K562 (cell line): ENCODE measurements at regions not wholly inside any gene's neighbourhood (a gene's known extent, or its start where the extent isn't known, plus 50 kb on each side); places are given as distances from the start of the nearest gene placed in this dataset.
A peak's percentile ranks its signal among the peaks of the same experiment; 100 is the strongest.

Experiments
- ATAC-seq: fragments of 200-7000 bp; cut with Tn5 transposase; 3 replicates; pipeline ENCODE4 v1.9.1; 2020; ENCODE audit warnings: moderate library complexity
- BruUV-seq: library from RNA; stranded (reverse); fragments of 400-500 nt; replicated peaks from 2 replicates; lab custom pipeline; 2021; lab: Mats Ljungman, UMichigan
- CTCF ChIA-PET: fragments of 300-600 bp; formaldehyde crosslinking; extraction: SDS; loops from one replicate; lab custom pipeline; 2021; ENCODE audit warnings: low intra/inter-chr PET ratio; lab: Yijun Ruan, JAX
- POLR2A ChIA-PET: fragments of 300-600, 350-650 bp; sonication (Branson Sonifier 250); formaldehyde crosslinking; extraction: SDS; loops from one replicate; lab custom pipeline; 2021; ENCODE audit warnings: antibody characterized with exemption, inconsistent platforms; lab: Yijun Ruan, JAX
- DNase-seq, 4 experiments: peaks; one replicate each; pipeline versions ENCODE4 v3.0.0 to v3.0.0-alpha.2; 2011 to 2018; ENCODE audit warnings: low spot score in 3 of 4, mixed read lengths in 3 of 4; ENCODE audit errors: extremely low read depth in 1 of 4
- FAIRE-seq: peaks from 2 replicates; lab custom pipeline; 2011; peaks lifted over from hg19 to GRCh38; lab: Jason Lieb, UNC
- H2AFZ ChIP-seq: 2 replicates; pipeline ENCODE4 v1.6.0; 2011; ENCODE audit warnings: low read depth, low read length, control low read depth, inconsistent platforms
- H3K27ac ChIP-seq: fragments of 200-600 bp; 3 replicates; pipeline ENCODE4 v1.8.0; 2011; ENCODE audit warnings: low read depth, mild to moderate bottlenecking, control low read depth, inconsistent platforms, low read length, moderate library complexity, mixed read lengths; ENCODE audit errors: extremely low read depth
- H3K27me3 ChIP-seq, 2 experiments: fragments of 300-600 bp in 1 of 2; 2 replicates in 1 of 2; 3 replicates in 1 of 2; pipeline versions ENCODE4 v1.6.0 to v1.8.0; 2011; ENCODE audit warnings: inconsistent platforms in 2 of 2, low read length in 2 of 2, mild to moderate bottlenecking in 1 of 2, mixed read lengths in 1 of 2, moderate library complexity in 1 of 2; ENCODE audit not compliant: control insufficient read depth in 2 of 2, insufficient read depth in 2 of 2
- H3K36me3 ChIP-seq: fragments of 300-600 bp; 3 replicates; pipeline ENCODE4 v1.8.0; 2011; ENCODE audit warnings: mild to moderate bottlenecking, low read length, inconsistent platforms; ENCODE audit not compliant: control insufficient read depth, insufficient read depth
- H3K4me1 ChIP-seq, 2 experiments: fragments of 200-600 bp in 1 of 2; replicated peaks in 1 of 2; 2 replicates in 1 of 2; 3 replicates in 1 of 2; pipeline versions ENCODE4 v1.5.1 to v1.8.0; 2011; ENCODE audit warnings: inconsistent platforms in 2 of 2, low read length in 2 of 2, mild to moderate bottlenecking in 1 of 2, mixed read lengths in 1 of 2, moderate library complexity in 1 of 2; ENCODE audit not compliant: control insufficient read depth in 2 of 2, insufficient read depth in 2 of 2
- H3K4me2 ChIP-seq: 2 replicates; pipeline ENCODE4 v1.6.1; 2011; ENCODE audit warnings: low read length, control low read depth, inconsistent platforms, mixed read lengths; ENCODE audit not compliant: insufficient read depth
- H3K4me3 ChIP-seq: fragments of 200-600 bp; sonication (generic), shearing (Covaris generic); 2 replicates; pipeline ENCODE4 v1.5.1; 2016; ENCODE audit warnings: control low read depth, inconsistent platforms
- H3K79me2 ChIP-seq: fragments of 200-600 bp; 3 replicates; pipeline ENCODE4 v1.8.0; 2011; ENCODE audit warnings: low read length, inconsistent platforms; ENCODE audit not compliant: control insufficient read depth, insufficient read depth
- H3K9ac ChIP-seq, 2 experiments: 2 replicates each; pipeline versions ENCODE4 v1.6.0 to v1.6.1; 2011; ENCODE audit warnings: low read depth in 2 of 2, low read length in 2 of 2, control low read depth in 1 of 2, inconsistent platforms in 1 of 2, mild to moderate bottlenecking in 1 of 2, mixed read lengths in 1 of 2; ENCODE audit not compliant: insufficient read depth in 1 of 2
- H3K9me1 ChIP-seq: one replicate; pipeline ENCODE4 v1.6.0; 2011; ENCODE audit warnings: inconsistent platforms, mild to moderate bottlenecking, low read length, moderate library complexity; ENCODE audit not compliant: control insufficient read depth, insufficient read depth
- H3K9me3 ChIP-seq: replicated peaks from 2 replicates; pipeline ENCODE4 v1.5.1; 2011; ENCODE audit warnings: low read depth, low read length, inconsistent platforms; ENCODE audit not compliant: control insufficient read depth, insufficient read depth
- H4K20me1 ChIP-seq: replicated peaks from 2 replicates; pipeline ENCODE4 v1.6.1; 2011; ENCODE audit warnings: low read length, inconsistent platforms, mixed read lengths; ENCODE audit not compliant: control insufficient read depth, insufficient read depth
- C11orf30 ChIP-seq: fragments of 450-650 bp; IDR thresholded peaks from 2 replicates; pipeline ENCODE4 v1.6.1; 2016; ENCODE audit warnings: low read depth, mild to moderate bottlenecking
- ETV1 ChIP-seq: fragments of 450-650 bp; conservative IDR thresholded peaks from 2 replicates; pipeline ENCODE4 v1.6.1; 2016; ENCODE audit warnings: missing genetic modification characterization, control low read depth, low read depth, missing compliant biosample characterization
- MAFF ChIP-seq: IDR thresholded peaks from 2 replicates; pipeline ENCODE4 v1.6.1; 2012; ENCODE audit warnings: low read length, improper control_type of control experiment
- MAFK ChIP-seq: IDR thresholded peaks from 2 replicates; pipeline ENCODE4 v1.6.1; 2011; ENCODE audit warnings: low read length, improper control_type of control experiment
- SUPT5H ChIP-seq: fragments of 450-650 bp; IDR thresholded peaks from 2 replicates; pipeline ENCODE4 v1.6.1; 2016
- ZFP36 ChIP-seq: fragments of 150-350 bp; IDR thresholded peaks from 2 replicates; pipeline ENCODE4 v1.6.1; 2018; ENCODE audit warnings: low read length, low read depth; ENCODE audit not compliant: partially characterized antibody
- ZNF23 ChIP-seq: fragments of 250-450 bp; sonication (Bioruptor Pico); IDR thresholded peaks from 2 replicates; pipeline ENCODE4 v1.4.0; 2020; ENCODE audit warnings: mild to moderate bottlenecking
- ZNF316 ChIP-seq: fragments of 450-650 bp; IDR thresholded peaks from 2 replicates; pipeline ENCODE4 v1.6.1; 2016
- ZNF764 ChIP-seq: fragments of 250-450 bp; sonication (Bioruptor Pico); IDR thresholded peaks from 2 replicates; pipeline ENCODE4 v1.4.0; 2020; ENCODE audit warnings: low read depth, mild to moderate bottlenecking, moderate library complexity
- WGBS: fragments of 100-300 bp; shearing (Covaris generic); methylation state at CpG from one replicate; pipeline ENCODE4 v1.1.6; 2016; ENCODE audit warnings: low coverage, mixed read lengths; ENCODE audit not compliant: insufficient coverage; ENCODE audit errors: missing lambda C conversion rate; 5-methylcytosine and 5-hydroxymethylcytosine counted together
- in situ Hi-C: fragments of 300-500 bp; cut with MboI; formaldehyde crosslinking; loops from 4 replicates; pipeline ENCODE4 v1.15.0; 2018; ENCODE audit warnings: inconsistent platforms, mixed read lengths
- intact Hi-C: fragments of 100-400 bp; cut with micrococcal nuclease; formaldehyde crosslinking; loops from 2 replicates; pipeline ENCODE4 v1.14.2; 2022
- TF ChIP-seq, protein P1 (sequence below): fragments of 450-650 bp; formaldehyde crosslinking; IDR thresholded peaks from 2 replicates; pipeline ENCODE4 v1.4.0; 2020; ENCODE audit warnings: mild to moderate bottlenecking
- TF ChIP-seq, protein P2 (sequence below): fragments of 250-450 bp; sonication (Bioruptor Pico); IDR thresholded peaks from 2 replicates; pipeline ENCODE4 v1.9.0; 2021; ENCODE audit warnings: mild to moderate bottlenecking
- TF ChIP-seq, protein P3 (sequence below): fragments of 250-450 bp; sonication (Bioruptor Pico); IDR thresholded peaks from 2 replicates; pipeline ENCODE4 v1.5.0; 2021

DNA sequence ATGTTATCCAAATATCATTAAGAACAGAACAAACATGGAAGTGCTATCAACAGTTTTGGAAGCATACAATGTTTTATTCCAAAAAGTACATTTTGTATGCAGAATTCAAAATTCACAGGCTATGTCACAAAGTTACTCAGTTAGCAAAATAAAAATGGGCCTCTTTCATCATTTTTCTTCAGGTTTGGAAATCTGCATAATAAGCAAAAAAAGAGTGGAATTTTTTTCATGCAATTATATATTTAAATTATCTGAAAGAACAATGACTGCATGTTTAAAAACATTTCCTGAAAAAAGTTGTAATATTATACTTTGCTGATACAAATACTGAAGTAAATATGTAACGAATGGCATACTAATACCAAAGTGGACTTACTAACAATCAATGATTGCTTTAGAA, 161.2 kb upstream of the MBL2 start:
- no peak overlapping the region for H3K4me3 ChIP-seq
- no peak for DNase-seq
- no peaks in the 10 kb centered on the region for H3K9me3 ChIP-seq
- BruUV-seq: no TSS peak
- CTCF ChIA-PET: no interaction called here
- no peaks in the 10 kb centered on the region for H4K20me1 ChIP-seq
- no peak overlapping the region for H3K9ac ChIP-seq
- H3K4me2 ChIP-seq: no peak overlapping the region
- no peaks in the 10 kb centered on the region for H3K9me1 ChIP-seq
- H3K36me3 ChIP-seq: no peaks in the 10 kb centered on the region
- TF ChIP-seq C11orf30 (peak; percentile 22; the same call in 1 of the 2 replicates), MAFF (peak; percentile 36; the same call in 1 of the 2 replicates), SUPT5H (no peak), ZNF764 (CRISPR knock-in tag) (no peak), ZNF316 (peak; percentile 70), MAFK (peak; percentile 65), ZFP36 (no peak), ETV1 (tag) (no peak), ZNF23 (CRISPR knock-in tag) (no peak)
- TF ChIP-seq, protein P1, sequence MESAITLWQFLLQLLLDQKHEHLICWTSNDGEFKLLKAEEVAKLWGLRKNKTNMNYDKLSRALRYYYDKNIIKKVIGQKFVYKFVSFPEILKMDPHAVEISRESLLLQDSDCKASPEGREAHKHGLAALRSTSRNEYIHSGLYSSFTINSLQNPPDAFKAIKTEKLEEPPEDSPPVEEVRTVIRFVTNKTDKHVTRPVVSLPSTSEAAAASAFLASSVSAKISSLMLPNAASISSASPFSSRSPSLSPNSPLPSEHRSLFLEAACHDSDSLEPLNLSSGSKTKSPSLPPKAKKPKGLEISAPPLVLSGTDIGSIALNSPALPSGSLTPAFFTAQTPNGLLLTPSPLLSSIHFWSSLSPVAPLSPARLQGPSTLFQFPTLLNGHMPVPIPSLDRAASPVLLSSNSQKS (CRISPR knock-in tag): no peak
- TF ChIP-seq, protein P2, sequence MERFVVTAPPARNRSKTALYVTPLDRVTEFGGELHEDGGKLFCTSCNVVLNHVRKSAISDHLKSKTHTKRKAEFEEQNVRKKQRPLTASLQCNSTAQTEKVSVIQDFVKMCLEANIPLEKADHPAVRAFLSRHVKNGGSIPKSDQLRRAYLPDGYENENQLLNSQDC: no peak
- TF ChIP-seq, protein P3, sequence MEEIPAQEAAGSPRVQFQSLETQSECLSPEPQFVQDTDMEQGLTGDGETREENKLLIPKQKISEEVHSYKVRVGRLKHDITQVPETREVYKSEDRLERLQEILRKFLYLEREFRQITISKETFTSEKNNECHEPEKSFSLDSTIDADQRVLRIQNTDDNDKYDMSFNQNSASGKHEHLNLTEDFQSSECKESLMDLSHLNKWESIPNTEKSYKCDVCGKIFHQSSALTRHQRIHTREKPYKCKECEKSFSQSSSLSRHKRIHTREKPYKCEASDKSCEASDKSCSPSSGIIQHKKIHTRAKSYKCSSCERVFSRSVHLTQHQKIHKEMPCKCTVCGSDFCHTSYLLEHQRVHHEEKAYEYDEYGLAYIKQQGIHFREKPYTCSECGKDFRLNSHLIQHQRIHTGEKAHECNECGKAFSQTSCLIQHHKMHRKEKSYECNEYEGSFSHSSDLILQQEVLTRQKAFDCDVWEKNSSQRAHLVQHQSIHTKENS (CRISPR knock-in tag): no peak
- H3K27me3 ChIP-seq: no peaks in the 10 kb centered on the region
- H3K79me2 ChIP-seq: no peaks in the 10 kb centered on the region
- no peak for FAIRE-seq
- 0% methylated on average over 1 of the region's 1 CpG for WGBS
- ATAC-seq: no peak
- intact Hi-C loops: no loop called here
- in situ Hi-C loops: no loop called here
- POLR2A ChIA-PET: no interaction called here
- no peak overlapping the region for H3K27ac ChIP-seq
- no peak overlapping the region for H2AFZ ChIP-seq
- no peaks in the 10 kb centered on the region for H3K4me1 ChIP-seq
